Dedifferentiated amniotic fluid mesenchymal stem cell (primary cell): ENCODE measurements at regions not wholly inside any gene's neighbourhood (a gene's known extent, or its start where the extent isn't known, plus 50 kb on each side); places are given as distances from the start of the nearest gene placed in this dataset.
"Not testable (repeated sequence)": the region's sequence is repeated elsewhere in the genome, so short reads cannot be mapped to it uniquely, and the experiment has no call there.

ENCODE experiments used
- DNase-seq: peaks from one replicate; pipeline ENCODE4 v3.0.0-alpha.2; 2016; ENCODE audit errors: extremely low spot score

DNA sequence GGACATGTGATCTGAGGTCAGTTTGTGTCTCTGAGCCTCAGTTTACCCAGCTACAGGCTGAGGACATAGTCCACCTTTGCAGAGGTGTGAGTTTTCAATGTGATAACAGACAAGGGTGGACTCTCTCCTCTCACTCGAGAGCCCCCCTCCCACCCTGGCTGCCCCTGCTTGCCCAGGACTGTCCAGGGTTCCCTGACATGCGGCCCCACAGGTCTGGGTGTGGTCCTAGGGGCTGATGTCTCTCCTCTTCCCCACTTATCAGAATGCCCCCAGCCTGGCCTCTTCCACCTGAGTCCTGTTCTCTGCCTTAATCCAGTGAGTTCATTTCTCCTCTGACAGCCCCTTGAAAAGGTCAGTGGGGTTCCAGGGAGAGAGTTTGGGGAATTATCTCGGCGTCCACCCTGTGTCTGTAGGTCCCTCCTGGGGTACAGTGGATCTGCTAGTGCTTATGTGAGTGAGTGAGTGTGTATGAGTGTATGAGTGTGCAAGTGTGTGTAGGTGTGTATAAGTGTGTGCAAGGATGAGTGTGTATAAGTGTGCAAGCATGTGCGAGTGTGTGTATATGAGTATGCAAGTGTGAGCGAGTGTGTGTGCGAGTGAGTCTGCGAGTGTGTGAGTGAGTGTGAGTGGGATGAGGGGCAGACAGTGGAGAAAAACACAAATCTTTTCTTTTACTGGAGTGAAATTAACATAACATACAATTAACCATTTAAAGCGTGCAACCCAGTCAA lies 175.0 kb downstream of the IRF8 start:
- DNase-seq, result no peak

GRCh38 chr16:86074651-86075487 lies 175.9 kb downstream of the IRF8 start:
- no peak for DNase-seq

DNA sequence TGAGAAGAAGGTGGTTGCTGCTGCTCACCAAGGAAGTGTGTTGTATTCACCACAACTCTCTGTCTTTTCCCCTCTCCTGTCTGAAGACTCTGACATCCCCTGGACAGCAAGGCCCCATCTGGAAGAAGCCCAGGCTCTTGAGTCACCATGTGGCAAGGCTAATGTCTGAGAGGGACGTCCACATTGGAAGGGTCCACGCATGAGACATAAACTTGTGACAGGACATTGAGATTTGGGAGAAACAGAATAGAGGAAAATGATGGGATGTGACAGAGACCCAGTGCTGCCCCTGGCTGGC lies 176.5 kb downstream of the IRF8 start:
- no peak for DNase-seq

GRCh38 chr16:86075839-86076440 lies 177.0 kb downstream of the IRF8 start:
- DNase-seq, result no peak

DNA sequence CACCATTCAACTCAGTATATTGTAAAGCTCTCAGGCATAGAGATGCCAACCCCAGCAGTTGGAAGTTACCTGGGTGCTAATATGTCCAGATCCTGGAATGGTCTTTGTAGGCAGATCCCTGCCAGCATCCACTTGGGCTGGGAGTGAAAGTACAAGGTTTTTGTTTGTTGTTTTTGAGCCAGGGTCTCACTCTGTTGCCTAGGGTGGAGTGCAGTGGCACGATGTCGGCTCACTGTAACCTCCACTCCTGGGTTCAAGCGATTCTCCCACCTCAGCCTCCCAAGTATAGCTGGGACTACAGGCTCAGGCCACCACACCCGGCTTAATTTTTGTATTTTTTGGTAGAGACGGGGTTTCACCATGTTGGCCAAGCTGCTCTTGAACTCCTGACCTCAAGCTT lies 177.6 kb downstream of the IRF8 start:
- DNase-seq, result no peak

DNA sequence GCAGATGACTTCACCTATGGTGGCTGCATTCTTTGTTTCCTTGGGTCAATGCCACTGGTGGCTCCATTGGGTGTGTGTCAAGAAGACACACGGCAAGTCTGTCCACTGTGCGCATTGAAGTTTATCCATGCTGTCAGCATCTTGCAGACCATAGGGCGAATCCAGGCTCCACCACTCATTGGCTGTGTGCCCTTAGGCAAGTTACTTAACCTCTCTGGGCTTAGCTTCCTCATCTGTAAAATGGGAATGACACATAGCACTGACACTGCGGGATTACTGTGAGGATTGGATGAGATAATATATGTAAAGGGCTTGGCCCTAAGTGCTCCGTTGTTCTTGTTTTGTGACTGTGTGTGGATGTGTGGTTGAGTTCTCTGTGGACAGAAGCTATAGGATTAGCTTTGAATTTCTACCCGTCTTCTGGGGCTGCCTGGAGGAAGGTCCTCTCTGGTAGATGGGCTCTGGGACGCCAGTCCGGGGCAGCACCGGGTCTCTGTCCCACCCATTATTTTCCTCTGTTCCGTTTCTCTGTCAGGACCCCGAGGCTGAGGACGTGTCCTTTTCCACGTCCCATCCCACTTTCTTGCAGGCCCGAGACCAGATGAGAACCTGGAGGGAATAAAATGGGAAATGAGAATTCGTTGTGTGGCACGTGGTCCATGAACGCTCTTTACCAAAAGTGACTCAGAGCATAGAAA lies 178.4 kb downstream of the IRF8 start:
- no peak for DNase-seq

- no peak for DNase-seq
Observed at GRCh38 chr16:86078121-86078600, 179.2 kb downstream of the IRF8 start.

DNA sequence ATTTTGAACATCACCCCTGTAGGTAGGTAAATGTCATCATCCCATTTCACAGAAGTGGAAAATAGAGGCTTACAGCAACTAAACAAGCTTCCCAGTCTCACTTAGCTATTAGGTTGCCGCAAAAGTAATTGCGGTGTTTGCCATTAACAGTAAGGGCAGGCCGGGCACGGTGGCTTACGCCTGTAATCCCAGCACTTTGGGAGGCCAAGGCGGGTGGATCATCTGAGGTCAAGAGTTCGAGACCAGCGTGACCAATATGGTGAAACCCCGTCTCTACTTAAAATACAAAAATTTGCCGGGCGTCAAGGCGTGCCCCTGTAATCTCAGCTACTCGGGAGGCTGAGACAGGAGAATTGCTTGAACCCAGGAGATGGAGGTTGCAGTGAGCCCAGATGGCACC lies 179.7 kb downstream of the IRF8 start:
- not testable (repeated sequence) for DNase-seq

GRCh38 chr16:86079255-86079885 lies 180.4 kb downstream of the IRF8 start:
- DNase-seq, result no peak

- DNase-seq, result no peak
Observed at GRCh38 chr16:86080131-86080875, 181.3 kb downstream of the IRF8 start.

- DNase-seq, result no peak
Observed at GRCh38 chr16:86080982-86081381, 182.0 kb downstream of the IRF8 start.

DNA sequence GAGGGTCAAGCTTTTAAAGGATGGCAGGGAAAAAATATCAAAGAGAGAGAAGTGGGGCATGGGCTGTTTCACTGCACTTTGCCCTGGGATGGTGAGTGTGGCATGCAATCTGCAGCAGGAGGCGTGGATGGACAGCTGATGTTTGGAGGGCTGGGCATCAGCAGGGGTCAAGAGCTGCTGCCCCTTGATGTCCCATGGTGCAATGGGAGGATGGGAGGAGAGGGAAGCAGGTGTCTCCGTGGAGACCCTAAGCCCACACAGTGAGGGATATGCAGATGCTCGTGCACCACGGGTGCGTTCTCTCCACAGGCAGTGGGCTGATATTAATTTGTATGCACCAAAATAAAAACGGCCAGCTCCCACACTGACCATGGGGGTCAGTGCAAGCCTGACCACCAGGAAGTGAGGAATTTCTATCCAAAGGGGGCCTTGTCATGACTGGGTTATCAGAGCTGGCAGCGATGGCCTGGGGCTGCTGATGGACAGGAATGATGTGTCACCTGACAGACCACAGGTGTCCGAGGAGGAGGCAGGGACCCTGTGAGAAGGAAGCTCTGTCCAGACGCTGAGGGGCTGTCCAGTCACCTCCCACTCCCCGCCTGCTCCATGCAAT lies 183.6 kb downstream of the IRF8 start:
- no peak for DNase-seq

DNA sequence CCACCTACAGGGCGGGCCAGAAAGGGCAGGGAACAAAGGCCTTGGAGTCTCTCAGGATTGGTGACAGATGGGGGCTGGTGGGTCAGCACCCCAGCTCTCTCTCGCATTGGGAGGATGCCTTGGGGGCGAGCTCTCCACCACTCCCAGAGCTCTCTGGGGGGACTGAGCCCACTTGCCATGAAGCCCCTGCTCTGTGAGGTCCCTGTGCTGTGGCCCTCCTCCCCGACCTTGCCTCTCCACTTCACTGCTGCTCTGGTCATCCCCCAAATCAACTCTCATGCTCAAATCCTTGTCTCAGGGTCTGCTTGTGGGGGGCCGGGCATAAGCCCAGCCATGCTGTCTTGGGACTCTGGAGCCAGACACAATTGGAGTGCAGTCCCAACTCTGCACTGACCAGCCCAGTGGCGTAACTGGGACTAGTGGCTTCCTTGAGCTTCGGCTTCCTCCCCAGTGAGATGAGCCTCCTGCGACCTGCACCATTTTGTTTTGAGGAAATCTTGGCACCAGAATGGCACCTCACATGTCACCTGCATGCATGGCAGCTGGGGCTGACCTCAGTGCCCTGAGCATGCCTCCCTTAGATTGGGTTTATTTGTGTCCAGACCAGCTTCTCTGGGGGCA lies 184.5 kb downstream of the IRF8 start:
- DNase-seq, result no peak

- DNase-seq, result no peak
Observed at GRCh38 chr16:86085161-86085611, 186.2 kb downstream of the IRF8 start.

DNA sequence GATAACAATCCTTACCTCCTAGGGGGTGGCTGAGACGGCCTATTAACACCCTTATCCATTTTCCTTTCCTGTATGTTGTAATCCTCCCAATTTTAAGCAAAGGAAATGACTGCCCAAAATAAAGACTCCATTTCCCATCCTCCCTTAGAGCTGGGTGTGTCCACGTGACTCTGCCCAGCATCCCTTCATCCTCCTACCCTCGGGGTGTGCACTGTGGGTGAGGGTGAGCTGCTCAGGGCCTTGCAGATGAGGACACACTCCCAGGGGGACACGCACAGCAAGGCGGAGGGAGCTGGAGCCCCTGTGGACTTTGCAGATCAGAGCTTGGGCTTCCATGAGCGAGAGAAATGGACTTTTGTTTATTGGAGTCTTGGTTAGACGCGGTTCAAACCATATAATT lies 186.8 kb downstream of the IRF8 start:
- DNase-seq, result no peak

- DNase-seq, result no peak
Observed at GRCh38 chr16:86086471-86086870, 187.5 kb downstream of the IRF8 start.

GRCh38 chr16:86087011-86087895 lies 188.3 kb downstream of the IRF8 start:
- no peak for DNase-seq

- no peak for DNase-seq
Observed at GRCh38 chr16:86087896-86088230, 188.9 kb downstream of the IRF8 start.

GRCh38 chr16:86088287-86088686 lies 189.3 kb downstream of the IRF8 start:
- DNase-seq, result no peak
